Hepatocyte (in vitro differentiated cells): ENCODE measurements at regions not wholly inside any gene's neighbourhood (a gene's known extent, or its start where the extent isn't known, plus 50 kb on each side); places are given as distances from the start of the nearest gene placed in this dataset.

Experiments used
- DNase-seq: peaks from one replicate; pipeline ENCODE4 v3.0.0-alpha.2; 2016; ENCODE audit warnings: low spot score
- H2AFZ ChIP-seq: fragments of 200-600 bp; sonication (generic); 2 replicates; pipeline ENCODE4 v1.6.0; 2016; ENCODE audit warnings: antibody characterized with exemption, mild to moderate bottlenecking
- H3K27ac ChIP-seq: fragments of 200-600 bp; sonication (generic); 2 replicates; pipeline ENCODE4 v1.5.1; 2016; ENCODE audit warnings: mild to moderate bottlenecking
- H3K27me3 ChIP-seq: fragments of 200-600 bp; sonication (generic); 2 replicates; pipeline ENCODE4 v1.6.1; 2016
- H3K36me3 ChIP-seq: fragments of 200-600 bp; sonication (generic); replicated peaks from 2 replicates; pipeline ENCODE4 v1.5.1; 2016; ENCODE audit warnings: low read depth; ENCODE audit not compliant: insufficient read depth
- H3K4me1 ChIP-seq: fragments of 200-600 bp; sonication (generic); 2 replicates; pipeline ENCODE4 v1.5.1; 2016; ENCODE audit warnings: mild to moderate bottlenecking, moderate library complexity; ENCODE audit not compliant: insufficient read depth
- H3K4me2 ChIP-seq: fragments of 200-600 bp; sonication (generic); 2 replicates; pipeline ENCODE4 v1.6.0; 2016
- H3K4me3 ChIP-seq: fragments of 200-600 bp; sonication (generic); 2 replicates; pipeline ENCODE4 v1.5.1; 2016; ENCODE audit warnings: mild to moderate bottlenecking
- H3K79me2 ChIP-seq: fragments of 200-600 bp; sonication (generic); 2 replicates; pipeline ENCODE4 v1.6.0; 2017; ENCODE audit warnings: mild to moderate bottlenecking
- H3K9me2 ChIP-seq: fragments of 200-600 bp; sonication (generic); replicated peaks from 2 replicates; pipeline ENCODE4 v1.6.0; 2017; ENCODE audit warnings: mild to moderate bottlenecking; ENCODE audit not compliant: insufficient read depth
- H3K9me3 ChIP-seq: fragments of 200-600 bp; sonication (generic); 2 replicates; pipeline ENCODE4 v1.5.1; 2016; ENCODE audit warnings: low read depth, mild to moderate bottlenecking
- H4K20me1 ChIP-seq: fragments of 200-600 bp; sonication (generic); 2 replicates; pipeline ENCODE4 v1.6.0; 2016; ENCODE audit warnings: mild to moderate bottlenecking; ENCODE audit not compliant: insufficient read depth, poor library complexity, severe bottlenecking
- EZH2 ChIP-seq: fragments of 200-600 bp; sonication (generic); IDR thresholded peaks from 2 replicates; pipeline ENCODE4 v1.6.1; 2016; ENCODE audit warnings: antibody characterized with exemption, mild to moderate bottlenecking, borderline replicate concordance
- EZH2phosphoT487 ChIP-seq: fragments of 200-600 bp; sonication (generic); IDR thresholded peaks from one replicate; pipeline ENCODE4 v1.6.1; 2018; ENCODE audit warnings: antibody characterized with exemption, mild to moderate bottlenecking, low read depth, moderate library complexity; ENCODE audit not compliant: unreplicated experiment, severe bottlenecking
- WGBS: methylation state at CpG from one replicate; pipeline ENCODE4 v1.1.6; 2016; ENCODE audit warnings: low lambda C conversion rate; ENCODE audit errors: missing lambda C conversion rate; 5-methylcytosine and 5-hydroxymethylcytosine counted together
- TF ChIP-seq, protein P1 (sequence below): fragments of 200-600 bp; sonication (generic); IDR thresholded peaks from 2 replicates; pipeline ENCODE4 v1.5.1; 2016; ENCODE audit warnings: antibody characterized with exemption, mild to moderate bottlenecking; ENCODE audit not compliant: poor library complexity

DNA sequence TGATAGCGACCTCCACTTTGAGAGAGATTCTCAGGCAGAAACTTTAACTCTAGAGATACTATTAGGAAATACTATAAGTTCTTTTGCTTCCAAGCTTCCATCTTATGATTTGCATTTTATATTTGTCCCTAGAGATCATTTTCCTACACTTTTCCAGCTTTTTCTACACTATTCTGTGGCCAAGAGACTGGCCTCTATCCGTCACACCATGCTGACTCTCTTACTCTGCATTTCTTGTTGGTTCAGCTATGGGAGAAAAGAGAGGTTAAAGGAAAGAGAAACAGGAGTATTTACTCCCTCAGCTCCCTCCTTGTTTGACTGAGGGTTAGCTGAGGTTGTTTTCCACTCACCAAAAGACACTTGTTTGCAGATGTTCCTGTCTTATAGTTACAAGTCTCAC is 665.6 kb upstream of the CXADR start:
- H3K9me2 ChIP-seq, result no peaks in the 10 kb centered on the region
- no peaks in the 10 kb centered on the region for H3K36me3 ChIP-seq
- H3K27me3 ChIP-seq, result no peaks in the 10 kb centered on the region
- DNase-seq, result no peak
- H3K4me2 ChIP-seq, result no peak overlapping the region
- TF ChIP-seq EZH2, result no peak
- TF ChIP-seq, protein P1, sequence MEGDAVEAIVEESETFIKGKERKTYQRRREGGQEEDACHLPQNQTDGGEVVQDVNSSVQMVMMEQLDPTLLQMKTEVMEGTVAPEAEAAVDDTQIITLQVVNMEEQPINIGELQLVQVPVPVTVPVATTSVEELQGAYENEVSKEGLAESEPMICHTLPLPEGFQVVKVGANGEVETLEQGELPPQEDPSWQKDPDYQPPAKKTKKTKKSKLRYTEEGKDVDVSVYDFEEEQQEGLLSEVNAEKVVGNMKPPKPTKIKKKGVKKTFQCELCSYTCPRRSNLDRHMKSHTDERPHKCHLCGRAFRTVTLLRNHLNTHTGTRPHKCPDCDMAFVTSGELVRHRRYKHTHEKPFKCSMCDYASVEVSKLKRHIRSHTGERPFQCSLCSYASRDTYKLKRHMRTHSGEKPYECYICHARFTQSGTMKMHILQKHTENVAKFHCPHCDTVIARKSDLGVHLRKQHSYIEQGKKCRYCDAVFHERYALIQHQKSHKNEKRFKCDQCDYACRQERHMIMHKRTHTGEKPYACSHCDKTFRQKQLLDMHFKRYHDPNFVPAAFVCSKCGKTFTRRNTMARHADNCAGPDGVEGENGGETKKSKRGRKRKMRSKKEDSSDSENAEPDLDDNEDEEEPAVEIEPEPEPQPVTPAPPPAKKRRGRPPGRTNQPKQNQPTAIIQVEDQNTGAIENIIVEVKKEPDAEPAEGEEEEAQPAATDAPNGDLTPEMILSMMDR, result no peak
- TF ChIP-seq EZH2phosphoT487, result no peak
- H2AFZ ChIP-seq, result no peak overlapping the region
- H3K4me3 ChIP-seq, result no peak overlapping the region
- no peaks in the 10 kb centered on the region for H3K9me3 ChIP-seq
- H4K20me1 ChIP-seq, result no peaks in the 10 kb centered on the region
- H3K79me2 ChIP-seq, result no peaks in the 10 kb centered on the region
- H3K4me1 ChIP-seq, result no peaks in the 10 kb centered on the region
- H3K27ac ChIP-seq, result no peak overlapping the region
- 86% methylated on average over 2 of the region's 2 CpGs for WGBS

DNA sequence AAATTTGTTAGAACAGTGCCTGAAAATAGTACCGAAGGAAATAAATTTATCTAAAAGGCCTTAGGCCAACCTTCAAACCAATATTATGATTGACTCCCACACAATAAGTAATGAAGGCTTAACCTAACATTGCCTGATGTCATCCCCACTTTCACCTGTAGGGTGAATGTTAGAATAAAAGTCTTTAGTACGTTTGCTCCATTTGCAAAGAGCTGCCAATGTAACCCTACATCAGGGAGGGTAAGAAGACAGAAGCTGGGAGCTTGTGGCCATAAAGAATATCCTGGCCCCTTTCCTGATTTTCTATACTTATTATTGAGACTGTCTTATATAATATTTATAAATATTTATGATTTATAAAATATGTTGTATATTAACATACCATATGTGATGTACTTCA is 661.8 kb upstream of the CXADR start:
- TF ChIP-seq EZH2 (no peak), EZH2phosphoT487 (no peak)
- TF ChIP-seq, protein P1, result no peak
- H3K4me2 ChIP-seq, result no peak overlapping the region
- 82% methylated on average over 2 of the region's 2 CpGs for WGBS
- H3K36me3 ChIP-seq, result no peaks in the 10 kb centered on the region
- DNase-seq, result no peak
- H3K27me3 ChIP-seq, result no peaks in the 10 kb centered on the region
- no peaks in the 10 kb centered on the region for H3K79me2 ChIP-seq
- peaks cover 3% of the 10 kb centered on the region for H3K9me3 ChIP-seq
- no peak overlapping the region for H3K4me3 ChIP-seq
- no peak overlapping the region for H2AFZ ChIP-seq
- H4K20me1 ChIP-seq, result no peaks in the 10 kb centered on the region
- H3K27ac ChIP-seq, result no peak overlapping the region
- H3K9me2 ChIP-seq, result no peaks in the 10 kb centered on the region
- H3K4me1 ChIP-seq, result no peaks in the 10 kb centered on the region

DNA sequence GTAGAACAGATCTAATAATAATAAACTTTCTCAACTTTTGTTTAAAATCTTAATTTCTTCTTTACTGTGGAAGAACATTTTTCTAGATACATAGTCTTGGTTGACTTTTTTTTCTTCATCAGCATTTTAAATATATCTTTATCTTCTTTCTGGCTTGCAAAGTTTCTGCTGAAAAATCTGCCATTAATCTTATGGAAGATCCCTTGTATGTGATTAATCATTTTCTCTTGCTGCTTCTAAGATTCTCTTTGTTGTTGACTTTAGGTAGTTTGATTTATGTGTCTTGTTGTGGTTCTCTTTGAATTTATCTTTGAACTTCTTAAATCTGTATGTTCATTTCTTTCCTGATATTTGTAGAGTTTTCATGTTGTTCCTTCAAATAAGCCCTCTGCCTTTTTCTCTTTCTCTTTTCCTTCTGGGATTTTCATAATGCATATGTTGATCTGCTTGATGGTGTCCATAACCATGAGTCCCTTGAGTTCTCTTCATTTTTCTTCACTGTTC is 657.6 kb upstream of the CXADR start:
- no peak for DNase-seq
- no peaks in the 10 kb centered on the region for H3K36me3 ChIP-seq
- no peaks in the 10 kb centered on the region for H3K9me2 ChIP-seq
- TF ChIP-seq EZH2phosphoT487, result no peak
- TF ChIP-seq, protein P1, result no peak
- no peak for TF ChIP-seq EZH2
- H4K20me1 ChIP-seq, result no peaks in the 10 kb centered on the region
- H3K4me3 ChIP-seq, result no peak overlapping the region
- no peaks in the 10 kb centered on the region for H3K4me1 ChIP-seq
- peaks cover 3% of the 10 kb centered on the region for H3K9me3 ChIP-seq
- no peak overlapping the region for H2AFZ ChIP-seq
- no peaks in the 10 kb centered on the region for H3K27me3 ChIP-seq
- H3K4me2 ChIP-seq, result no peak overlapping the region
- H3K79me2 ChIP-seq, result no peaks in the 10 kb centered on the region
- H3K27ac ChIP-seq, result no peak overlapping the region

DNA sequence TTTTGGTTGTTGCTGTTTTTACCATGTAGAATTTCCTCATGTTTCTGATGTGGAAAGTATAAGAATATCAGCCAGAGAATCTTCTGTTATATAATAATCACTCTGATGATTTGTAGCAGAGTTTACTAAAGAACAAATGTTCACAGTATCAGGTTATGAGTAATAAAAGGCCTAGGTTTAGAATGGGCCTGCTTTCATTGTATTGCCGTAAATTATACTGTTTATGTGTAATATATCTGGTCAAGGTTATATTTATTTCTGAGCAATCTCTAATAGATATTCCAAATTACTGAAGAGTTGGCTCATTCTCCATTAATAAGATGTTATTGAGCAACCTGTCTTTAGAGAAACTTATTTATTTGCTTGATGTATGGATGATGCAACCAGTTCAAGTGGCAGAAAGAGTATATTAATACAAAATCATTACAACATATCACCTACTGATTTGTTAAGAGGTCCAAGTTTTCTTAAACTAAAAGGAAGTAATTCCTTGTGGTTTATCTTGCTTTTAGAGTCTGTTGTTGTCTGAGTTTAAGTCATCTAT is 649.4 kb upstream of the CXADR start:
- TF ChIP-seq EZH2phosphoT487 (no peak), EZH2 (no peak)
- TF ChIP-seq, protein P1, result no peak
- no peak overlapping the region for H3K27ac ChIP-seq
- H3K4me3 ChIP-seq, result no peak overlapping the region
- no peak for DNase-seq
- no peaks in the 10 kb centered on the region for H3K79me2 ChIP-seq
- no peak overlapping the region for H2AFZ ChIP-seq
- H3K4me1 ChIP-seq, result no peaks in the 10 kb centered on the region
- no peaks in the 10 kb centered on the region for H3K9me3 ChIP-seq
- no peak overlapping the region for H3K4me2 ChIP-seq
- no peaks in the 10 kb centered on the region for H3K27me3 ChIP-seq
- H3K9me2 ChIP-seq, result no peaks in the 10 kb centered on the region
- no peaks in the 10 kb centered on the region for H3K36me3 ChIP-seq
- WGBS, result 73% methylated on average over 1 of the region's 1 CpG
- H4K20me1 ChIP-seq, result no peaks in the 10 kb centered on the region
